ENCODE measurements at regions not wholly inside any gene's neighbourhood (a gene's known extent, or its start where the extent isn't known, plus 50 kb on each side); places are given as distances from the start of the nearest gene placed in this dataset.

DNA sequence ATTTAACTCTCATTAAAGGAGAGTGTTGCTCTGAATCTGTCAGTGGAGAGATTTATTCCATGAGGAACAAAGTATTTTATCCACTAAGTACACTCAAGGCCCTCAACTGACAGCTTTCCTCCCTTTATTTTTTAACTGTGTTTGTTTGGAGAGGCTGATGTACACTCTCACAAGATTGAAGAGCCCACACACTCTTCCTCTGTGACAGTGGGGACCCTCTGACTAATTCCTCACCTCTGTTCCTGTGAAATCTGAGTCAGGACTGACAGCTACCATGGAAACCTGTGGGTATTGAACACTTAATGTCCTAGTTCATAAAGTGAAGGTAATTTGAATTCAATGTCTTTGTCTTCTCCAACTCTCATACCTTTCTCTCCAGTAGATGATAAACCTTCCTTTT is 189.8 kb upstream of the PITRM1 start:
- TF ChIP-seq ZNF565 (CRISPR knock-in tag; conservative IDR thresholded peaks at IDR 0.05; ENCODE audit: low read depth) (no peak), ARNTL (CRISPR knock-in tag; IDR thresholded peaks at IDR 0.05; ENCODE audit: borderline replicate concordance, low read depth) (no peak), TCF4 (CRISPR knock-in tag; IDR thresholded peaks at IDR 0.05; ENCODE audit: borderline replicate concordance) (no peak), ZC3H10 (CRISPR knock-in tag; IDR thresholded peaks at IDR 0.05) (no peak)
- TF ChIP-seq, protein P1, sequence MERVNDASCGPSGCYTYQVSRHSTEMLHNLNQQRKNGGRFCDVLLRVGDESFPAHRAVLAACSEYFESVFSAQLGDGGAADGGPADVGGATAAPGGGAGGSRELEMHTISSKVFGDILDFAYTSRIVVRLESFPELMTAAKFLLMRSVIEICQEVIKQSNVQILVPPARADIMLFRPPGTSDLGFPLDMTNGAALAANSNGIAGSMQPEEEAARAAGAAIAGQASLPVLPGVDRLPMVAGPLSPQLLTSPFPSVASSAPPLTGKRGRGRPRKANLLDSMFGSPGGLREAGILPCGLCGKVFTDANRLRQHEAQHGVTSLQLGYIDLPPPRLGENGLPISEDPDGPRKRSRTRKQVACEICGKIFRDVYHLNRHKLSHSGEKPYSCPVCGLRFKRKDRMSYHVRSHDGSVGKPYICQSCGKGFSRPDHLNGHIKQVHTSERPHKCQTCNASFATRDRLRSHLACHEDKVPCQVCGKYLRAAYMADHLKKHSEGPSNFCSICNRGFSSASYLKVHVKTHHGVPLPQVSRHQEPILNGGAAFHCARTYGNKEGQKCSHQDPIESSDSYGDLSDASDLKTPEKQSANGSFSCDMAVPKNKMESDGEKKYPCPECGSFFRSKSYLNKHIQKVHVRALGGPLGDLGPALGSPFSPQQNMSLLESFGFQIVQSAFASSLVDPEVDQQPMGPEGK (CRISPR knock-in tag; IDR thresholded peaks at IDR 0.05; ENCODE audit: borderline replicate concordance): no peak
